Fibroblast of lung (primary cell): ENCODE measurements at regions not wholly inside any gene's neighbourhood (a gene's known extent, or its start where the extent isn't known, plus 50 kb on each side); places are given as distances from the start of the nearest gene placed in this dataset.

Experiments
- DNase-seq, 2 donors: peaks; one replicate each; pipeline versions ENCODE4 v3.0.0 to v3.0.0-alpha.2; 2010; ENCODE audit warnings: low read depth in 2 of 2
- H2AFZ ChIP-seq: 2 replicates; pipeline ENCODE4 v1.5.1; 2012; ENCODE audit warnings: low read length, control low read depth, inconsistent platforms
- H3K27ac ChIP-seq: 2 replicates; pipeline ENCODE4 v1.5.1; 2011; ENCODE audit warnings: low read length, control low read depth; ENCODE audit not compliant: insufficient read depth
- H3K27me3 ChIP-seq: 2 replicates; pipeline ENCODE4 v1.5.1; 2011; ENCODE audit warnings: mild to moderate bottlenecking, low read length; ENCODE audit not compliant: control insufficient read depth, insufficient read depth
- H3K36me3 ChIP-seq: 2 replicates; pipeline ENCODE4 v1.5.1; 2011; ENCODE audit warnings: low read length; ENCODE audit not compliant: control insufficient read depth, insufficient read depth
- H3K4me1 ChIP-seq: 2 replicates; pipeline ENCODE4 v1.5.1; 2011; ENCODE audit warnings: low read length; ENCODE audit not compliant: control insufficient read depth, insufficient read depth; ENCODE audit errors: extremely low read depth
- H3K4me2 ChIP-seq: 2 replicates; pipeline ENCODE4 v1.5.1; 2011; ENCODE audit warnings: low read length, control low read depth; ENCODE audit not compliant: insufficient read depth; ENCODE audit errors: extremely low read depth
- H3K4me3 ChIP-seq, 4 experiments: fragments of 200-600 bp in 1 of 4; sonication (generic) in 1 of 4; replicated peaks in 1 of 4; 2 replicates each; pipeline ENCODE4 v1.5.1; 2011 to 2016; ENCODE audit warnings: low read length in 4 of 4, low read depth in 3 of 4, mild to moderate bottlenecking in 3 of 4, control low read depth in 2 of 4, inconsistent platforms in 1 of 4, mixed read lengths in 1 of 4; ENCODE audit not compliant: insufficient read depth in 1 of 4; ENCODE audit errors: control extremely low read depth in 1 of 4
- H3K79me2 ChIP-seq: 2 replicates; pipeline ENCODE4 v1.5.1; 2012; ENCODE audit warnings: mild to moderate bottlenecking, low read length, inconsistent platforms; ENCODE audit not compliant: control insufficient read depth, insufficient read depth
- H3K9ac ChIP-seq: 2 replicates; pipeline ENCODE4 v1.5.1; 2011; ENCODE audit warnings: mild to moderate bottlenecking, low read length, control low read depth; ENCODE audit not compliant: insufficient read depth
- H3K9me3 ChIP-seq: 2 replicates; pipeline ENCODE4 v1.5.1; 2012; ENCODE audit warnings: low read depth, low read length; ENCODE audit not compliant: control insufficient read depth, insufficient read depth
- H4K20me1 ChIP-seq: 2 replicates; pipeline ENCODE4 v1.5.1; 2011; ENCODE audit warnings: low read length; ENCODE audit not compliant: control insufficient read depth, insufficient read depth; ENCODE audit errors: extremely low read depth
- CTCF ChIP-seq, 2 donors: IDR thresholded peaks in 1 of 2; conservative IDR thresholded peaks in 1 of 2; 1 replicate in 1 of 2; 2 replicates in 1 of 2; pipeline ENCODE4 v1.5.1; 2011 to 2012; ENCODE audit warnings: low read length in 2 of 2, control low read depth in 1 of 2, inconsistent platforms in 1 of 2, low read depth in 1 of 2, mild to moderate bottlenecking in 1 of 2
- EZH2 ChIP-seq: IDR thresholded peaks from 2 replicates; pipeline ENCODE4 v1.5.1; 2012; ENCODE audit warnings: low read length, control low read depth, mild to moderate bottlenecking; ENCODE audit errors: missing control alignments

GRCh38 chr2:57465067-57465466, 581.5 kb upstream of the VRK2 start:
- H3K36me3 ChIP-seq: no peaks in the 10 kb centered on the region
- H3K4me2 ChIP-seq: no peak overlapping the region
- no peak overlapping the region for H3K9ac ChIP-seq
- H3K27me3 ChIP-seq: no peaks in the 10 kb centered on the region
- H3K4me1 ChIP-seq: no peaks in the 10 kb centered on the region
- H4K20me1 ChIP-seq: no peaks in the 10 kb centered on the region
- H3K27ac ChIP-seq: no peak overlapping the region
- no peak overlapping the region for H3K4me3 ChIP-seq
- H3K79me2 ChIP-seq: no peaks in the 10 kb centered on the region
- no peaks in the 10 kb centered on the region for H3K9me3 ChIP-seq
- no peak for DNase-seq
- TF ChIP-seq CTCF (conservative IDR thresholded peaks at IDR 0.05 in 1 of 2, IDR thresholded peaks at IDR 0.05 in 1 of 2; ENCODE audit: low read depth in 1 of 2, low read length in 2 of 2): no peak
- no peak for TF ChIP-seq EZH2
- H2AFZ ChIP-seq: no peak overlapping the region

GRCh38 chr2:57465967-57466366, 580.6 kb upstream of the VRK2 start:
- H3K9ac ChIP-seq: no peak overlapping the region
- H3K9me3 ChIP-seq: no peaks in the 10 kb centered on the region
- H3K4me1 ChIP-seq: no peaks in the 10 kb centered on the region
- TF ChIP-seq EZH2 (no peak), CTCF (conservative IDR thresholded peaks at IDR 0.05 in 1 of 2, IDR thresholded peaks at IDR 0.05 in 1 of 2; ENCODE audit: low read depth in 1 of 2, low read length in 2 of 2) (no peak)
- H4K20me1 ChIP-seq: no peaks in the 10 kb centered on the region
- H3K79me2 ChIP-seq: no peaks in the 10 kb centered on the region
- no peak overlapping the region for H2AFZ ChIP-seq
- H3K27me3 ChIP-seq: no peaks in the 10 kb centered on the region
- H3K27ac ChIP-seq: no peak overlapping the region
- no peak for DNase-seq
- H3K36me3 ChIP-seq: no peaks in the 10 kb centered on the region
- H3K4me3 ChIP-seq: no peak overlapping the region
- no peak overlapping the region for H3K4me2 ChIP-seq

GRCh38 chr2:57475391-57475790, 571.2 kb upstream of the VRK2 start:
- Histone ChIP-seq H3K4me2 (no peak overlapping the region), H3K27me3 (no peaks in the 10 kb centered on the region), H3K27ac (no peak overlapping the region), H3K4me3 (no peak overlapping the region), H3K9me3 (no peaks in the 10 kb centered on the region), H3K4me1 (no peaks in the 10 kb centered on the region), H3K36me3 (no peaks in the 10 kb centered on the region), H3K9ac (no peak overlapping the region), H3K79me2 (no peaks in the 10 kb centered on the region), H4K20me1 (no peaks in the 10 kb centered on the region), H2AFZ (no peak overlapping the region)
- no peak for DNase-seq
- TF ChIP-seq EZH2 (no peak), CTCF (conservative IDR thresholded peaks at IDR 0.05 in 1 of 2, IDR thresholded peaks at IDR 0.05 in 1 of 2; ENCODE audit: low read depth in 1 of 2, low read length in 2 of 2) (no peak)
